SKM-1 (cell line): ENCODE measurements at regions not wholly inside any gene's neighbourhood (a gene's known extent, or its start where the extent isn't known, plus 50 kb on each side); places are given as distances from the start of the nearest gene placed in this dataset.
"Not testable (repeated sequence)": the region's sequence is repeated elsewhere in the genome, so short reads cannot be mapped to it uniquely, and the experiment has no call there.

Experiments
- DNase-seq: peaks from one replicate; lab custom pipeline; 2025; ENCODE audit not compliant: unreplicated experiment; lab: John Stamatoyannopoulos, UW

- DNase-seq = no peak
Measured at GRCh38 chr7:66502230-66503035, 126.2 kb upstream of the KCTD7 start.

GRCh38 chr7:66503036-66503370, 125.7 kb upstream of the KCTD7 start:
- no peak for DNase-seq

- no peak for DNase-seq
Measured at GRCh38 chr7:66503551-66504031, 125.1 kb upstream of the KCTD7 start.

- no peak for DNase-seq
Measured at GRCh38 chr7:66504131-66504530, 124.5 kb upstream of the KCTD7 start.

GRCh38 chr7:66505009-66505408, 123.7 kb upstream of the KCTD7 start:
- no peak for DNase-seq

GRCh38 chr7:66505531-66506451, 122.9 kb upstream of the KCTD7 start:
- DNase-seq = no peak

- not testable (repeated sequence) for DNase-seq
Measured at GRCh38 chr7:66506703-66507102, 122.0 kb upstream of the KCTD7 start.

GRCh38 chr7:66507764-66508296, 120.9 kb upstream of the KCTD7 start:
- no peak for DNase-seq

- DNase-seq = no peak
Measured at GRCh38 chr7:66508431-66508830, 120.2 kb upstream of the KCTD7 start.

GRCh38 chr7:66514050-66514449, 114.6 kb upstream of the KCTD7 start:
- DNase-seq = no peak

GRCh38 chr7:66517212-66517909, 111.3 kb upstream of the KCTD7 start:
- no peak for DNase-seq

- DNase-seq = no peak
Measured at GRCh38 chr7:66518151-66518691, 110.5 kb upstream of the KCTD7 start.

GRCh38 chr7:66521675-66522074, 107.0 kb upstream of the KCTD7 start:
- no peak for DNase-seq

GRCh38 chr7:66522518-66522917, 106.2 kb upstream of the KCTD7 start:
- no peak for DNase-seq

GRCh38 chr7:66523409-66523808, 105.3 kb upstream of the KCTD7 start:
- DNase-seq = no peak

- DNase-seq = no peak
Measured at GRCh38 chr7:66524738-66525137, 103.9 kb upstream of the KCTD7 start.

GRCh38 chr7:66526782-66527181, 101.9 kb upstream of the KCTD7 start:
- not testable (repeated sequence) for DNase-seq

GRCh38 chr7:66528652-66529051, 100.0 kb upstream of the KCTD7 start:
- no peak for DNase-seq

- DNase-seq = no peak
Measured at GRCh38 chr7:66529883-66530610, 98.6 kb upstream of the KCTD7 start.
